GM18951 (cell line): ENCODE measurements at regions not wholly inside any gene's neighbourhood (a gene's known extent, or its start where the extent isn't known, plus 50 kb on each side); places are given as distances from the start of the nearest gene placed in this dataset.

ENCODE experiments used
- POLR2A ChIP-seq: IDR thresholded peaks from 4 replicates; pipeline ENCODE4 v1.6.1; 2011; ENCODE audit warnings: mild to moderate bottlenecking; ENCODE audit not compliant: insufficient read length, insufficient read depth; ENCODE audit errors: extremely low read depth
- in situ Hi-C: fragments of 300-500 bp; cut with MboI; formaldehyde crosslinking; loops from one replicate; pipeline ENCODE4 v1.12.0; 2022; ENCODE audit warnings: low sequenced_read_pairs, mixed read lengths, inconsistent platforms; ENCODE audit not compliant: unreplicated experiment

DNA sequence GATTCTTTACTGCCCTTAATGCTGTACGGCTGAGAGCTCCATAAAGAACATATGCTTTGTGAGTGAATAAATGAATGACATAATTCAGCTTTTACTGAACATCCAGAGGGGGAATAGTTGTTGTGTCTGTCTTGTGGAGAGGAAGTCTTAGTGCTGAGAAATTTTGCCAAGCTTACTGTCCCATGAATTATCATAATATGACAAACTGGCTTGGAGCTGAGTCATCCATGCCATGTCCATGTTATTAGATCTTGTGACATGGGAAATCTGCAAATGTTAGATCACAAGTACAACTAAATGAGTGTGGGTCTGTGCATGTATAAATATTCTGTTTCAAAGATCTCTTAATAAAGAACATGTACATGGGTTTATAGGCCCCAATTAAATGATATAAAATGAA, 350.4 kb downstream of the BMP4 start:
- TF ChIP-seq POLR2A = no peak
- in situ Hi-C loops = no loop called here

DNA sequence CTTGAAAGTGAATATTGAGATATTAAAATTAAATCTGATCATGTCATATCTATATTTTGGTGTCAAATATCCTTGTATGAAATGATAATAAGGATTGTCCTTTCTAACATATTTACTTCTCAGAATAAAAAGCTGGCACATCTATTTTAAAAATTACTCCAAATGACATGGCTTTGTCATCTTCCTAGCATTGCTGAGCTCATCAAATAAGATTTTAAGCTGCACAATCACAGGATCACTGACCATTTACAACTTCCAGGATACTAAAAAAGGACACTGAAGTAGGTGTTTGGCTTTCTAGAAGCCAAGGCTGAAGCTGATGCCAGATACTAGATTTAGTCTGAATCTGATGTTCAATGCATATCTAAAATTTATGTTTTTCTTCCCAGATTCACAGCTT, 351.1 kb downstream of the BMP4 start:
- in situ Hi-C loops = no loop called here
- no peak for TF ChIP-seq POLR2A

DNA sequence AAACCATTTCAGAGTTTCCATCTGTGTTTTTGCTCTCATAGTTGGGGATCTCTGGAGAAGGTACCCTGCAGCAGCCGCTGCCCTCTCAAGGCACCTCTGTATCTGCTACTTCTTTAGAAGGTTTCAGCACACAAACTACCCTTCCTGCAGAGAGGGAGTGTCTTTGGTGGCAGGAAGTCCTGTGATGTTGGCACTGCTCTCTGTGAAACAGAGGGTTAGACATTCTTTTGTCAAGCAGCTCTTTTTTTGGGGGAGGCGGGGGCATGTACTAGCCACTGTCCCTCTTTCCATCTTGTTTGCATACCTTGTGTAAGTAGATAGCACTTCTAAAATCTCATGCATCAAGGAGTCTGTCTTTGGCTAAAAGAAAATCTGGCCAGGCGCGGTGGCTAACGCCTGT, 352.6 kb downstream of the BMP4 start:
- TF ChIP-seq POLR2A = no peak
- in situ Hi-C loops = no loop called here

DNA sequence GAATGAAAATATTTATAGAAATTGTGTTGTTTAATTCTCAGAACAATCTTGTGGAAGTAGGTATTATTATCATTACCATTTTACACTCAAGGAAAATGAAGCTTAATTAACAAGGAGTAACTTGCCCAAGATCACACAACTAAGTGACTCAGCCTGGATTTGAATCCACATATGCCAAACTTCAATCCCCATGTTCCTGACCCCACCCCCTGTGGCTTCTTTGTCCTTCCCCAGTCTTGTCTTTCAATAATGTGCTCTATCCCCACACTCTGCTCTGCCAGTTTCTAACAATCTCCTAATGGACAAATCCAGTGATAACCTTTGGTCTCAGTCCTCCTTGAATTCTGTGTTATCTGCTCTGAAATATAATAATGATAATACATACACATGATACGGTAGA, 355.2 kb downstream of the BMP4 start:
- no peak for TF ChIP-seq POLR2A
- in situ Hi-C loops = no loop called here

DNA sequence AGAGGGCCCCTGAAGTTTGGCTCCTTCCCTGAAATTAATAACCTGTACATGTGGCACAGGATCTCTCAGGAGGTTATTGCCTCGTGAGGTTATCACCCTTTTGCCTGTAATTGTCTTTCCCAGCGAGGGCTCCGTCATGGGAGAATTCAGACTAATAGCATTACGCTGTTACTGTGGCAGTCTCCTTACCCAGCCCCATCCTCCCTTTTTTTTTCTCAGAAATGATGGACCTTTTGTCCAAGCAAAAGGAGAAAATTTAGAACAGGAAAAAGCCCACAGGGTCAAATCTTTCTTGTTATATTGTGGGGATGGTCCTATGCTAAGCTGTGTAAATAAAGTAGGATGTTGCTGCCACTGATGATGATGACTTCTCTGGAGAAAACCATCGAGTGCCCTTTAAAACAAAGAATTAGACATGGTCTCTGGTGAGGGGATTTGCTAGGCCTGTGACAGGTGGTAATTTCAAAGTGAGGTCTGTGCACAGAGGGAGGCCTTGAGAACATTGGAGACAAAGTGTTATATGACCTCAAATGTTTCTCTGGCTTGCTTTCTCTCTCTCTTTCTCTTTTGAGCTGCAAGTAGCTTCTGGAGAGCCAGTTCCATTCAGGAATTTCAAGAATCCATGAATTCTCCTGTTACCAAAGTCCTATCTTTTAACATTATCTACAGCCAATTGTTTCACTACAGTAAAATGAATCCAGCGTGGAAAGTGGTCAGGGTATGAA, 357.2 kb downstream of the BMP4 start:
- TF ChIP-seq POLR2A = no peak
- in situ Hi-C loops = no loop called here

DNA sequence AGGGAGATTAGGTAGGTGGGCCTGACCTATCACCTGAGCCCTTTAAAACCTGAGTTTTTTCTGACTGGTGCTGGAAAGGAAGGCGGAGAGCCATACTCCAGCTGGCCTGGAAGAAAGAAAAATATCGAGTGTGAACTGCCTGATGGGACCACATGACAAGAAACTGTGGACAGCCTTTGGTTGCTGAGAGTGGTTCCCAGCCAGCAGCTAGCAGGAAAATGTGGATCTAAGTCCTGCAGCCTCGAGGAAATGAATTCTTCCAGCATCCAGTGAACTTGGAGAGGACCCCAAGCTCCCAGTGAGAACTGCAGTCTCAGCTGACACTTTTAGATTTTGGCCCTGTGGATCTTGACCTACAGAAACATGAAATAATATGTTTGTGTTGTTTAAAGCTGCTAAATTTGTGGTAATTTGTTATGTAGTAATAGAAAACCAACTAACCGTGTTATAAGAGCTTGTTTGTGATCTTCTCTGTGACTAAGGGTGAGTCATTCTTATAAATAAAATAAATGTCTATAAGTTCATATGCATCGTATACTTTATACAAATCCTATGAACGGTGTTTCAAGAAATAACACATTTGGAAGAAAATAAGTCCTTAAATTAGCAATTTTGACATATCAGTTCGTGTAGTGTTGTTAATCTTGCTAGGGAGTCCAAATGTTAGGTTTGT, 359.6 kb downstream of the BMP4 start:
- in situ Hi-C loops = no loop called here
- TF ChIP-seq POLR2A = no peak

DNA sequence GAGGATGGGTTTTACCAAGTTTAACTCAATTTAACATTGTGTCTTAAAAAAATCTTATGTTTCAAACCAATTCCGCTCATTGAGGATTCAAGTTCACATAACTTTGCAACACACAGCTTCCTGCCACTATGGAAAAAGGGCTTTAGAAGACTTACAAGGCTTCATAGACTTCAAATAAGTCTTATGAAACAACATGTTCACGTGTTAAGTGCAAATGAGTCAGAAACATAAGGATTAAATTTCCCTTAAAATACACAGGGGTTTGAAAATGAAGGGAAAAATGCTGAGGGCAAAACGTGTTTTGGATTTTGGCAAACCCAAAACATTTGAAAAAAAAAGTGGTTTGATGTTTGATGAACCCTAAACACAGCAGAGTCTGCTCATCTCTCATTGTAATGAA, 364.8 kb downstream of the BMP4 start:
- in situ Hi-C loops = no loop called here
- TF ChIP-seq POLR2A = no peak

DNA sequence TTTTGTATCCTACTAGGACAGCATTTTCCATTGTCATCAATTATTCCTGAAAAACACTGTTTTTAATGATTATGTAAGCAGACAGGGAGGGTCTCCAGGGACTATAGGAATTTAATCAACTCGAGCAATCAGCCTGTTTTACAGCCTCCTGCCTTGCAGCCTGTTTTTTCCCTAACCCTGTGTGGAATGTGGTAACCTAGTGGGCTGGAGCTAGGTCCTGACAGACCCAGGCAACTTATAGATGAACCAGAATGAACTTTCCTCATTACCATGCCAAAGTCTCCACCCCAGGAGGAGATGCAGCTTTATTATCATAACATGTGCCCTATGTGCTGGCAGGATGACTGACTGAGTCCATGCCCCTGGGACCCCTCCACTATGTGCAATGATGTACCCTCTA, 375.1 kb downstream of the BMP4 start:
- in situ Hi-C loops = no loop called here
- TF ChIP-seq POLR2A = no peak

DNA sequence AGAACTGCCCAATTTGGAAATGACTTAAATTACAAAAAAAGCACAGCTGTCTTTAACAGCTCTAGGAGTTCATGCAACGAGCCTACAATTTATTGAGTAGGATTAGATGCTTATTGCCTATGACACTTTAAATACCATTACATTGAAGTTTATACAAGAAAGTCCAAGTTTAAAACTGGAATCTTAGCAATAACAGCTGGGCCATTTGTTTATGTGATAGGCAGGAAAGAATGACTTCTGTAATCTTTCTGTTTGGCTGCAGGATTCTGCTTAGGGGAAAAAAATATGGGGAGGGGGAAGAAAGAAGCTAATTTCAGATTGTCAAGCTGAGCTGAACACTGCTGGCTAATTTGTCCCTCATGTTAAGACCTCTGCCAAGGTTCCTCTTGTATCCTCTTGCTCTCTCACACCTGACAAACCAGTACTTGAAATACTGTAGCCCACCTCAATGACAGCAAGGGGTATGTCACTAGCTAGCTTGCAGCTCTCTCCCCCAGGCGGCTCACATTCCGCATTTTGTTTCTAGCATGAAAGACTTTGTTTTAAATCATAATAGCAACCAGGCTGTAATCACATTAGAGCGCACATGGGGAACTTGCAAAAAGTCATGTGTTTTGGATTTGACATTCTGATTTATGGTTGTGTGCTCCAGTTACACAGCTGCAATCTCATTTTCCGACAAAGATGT, 384.8 kb downstream of the BMP4 start:
- in situ Hi-C loops = no loop called here
- TF ChIP-seq POLR2A = no peak

DNA sequence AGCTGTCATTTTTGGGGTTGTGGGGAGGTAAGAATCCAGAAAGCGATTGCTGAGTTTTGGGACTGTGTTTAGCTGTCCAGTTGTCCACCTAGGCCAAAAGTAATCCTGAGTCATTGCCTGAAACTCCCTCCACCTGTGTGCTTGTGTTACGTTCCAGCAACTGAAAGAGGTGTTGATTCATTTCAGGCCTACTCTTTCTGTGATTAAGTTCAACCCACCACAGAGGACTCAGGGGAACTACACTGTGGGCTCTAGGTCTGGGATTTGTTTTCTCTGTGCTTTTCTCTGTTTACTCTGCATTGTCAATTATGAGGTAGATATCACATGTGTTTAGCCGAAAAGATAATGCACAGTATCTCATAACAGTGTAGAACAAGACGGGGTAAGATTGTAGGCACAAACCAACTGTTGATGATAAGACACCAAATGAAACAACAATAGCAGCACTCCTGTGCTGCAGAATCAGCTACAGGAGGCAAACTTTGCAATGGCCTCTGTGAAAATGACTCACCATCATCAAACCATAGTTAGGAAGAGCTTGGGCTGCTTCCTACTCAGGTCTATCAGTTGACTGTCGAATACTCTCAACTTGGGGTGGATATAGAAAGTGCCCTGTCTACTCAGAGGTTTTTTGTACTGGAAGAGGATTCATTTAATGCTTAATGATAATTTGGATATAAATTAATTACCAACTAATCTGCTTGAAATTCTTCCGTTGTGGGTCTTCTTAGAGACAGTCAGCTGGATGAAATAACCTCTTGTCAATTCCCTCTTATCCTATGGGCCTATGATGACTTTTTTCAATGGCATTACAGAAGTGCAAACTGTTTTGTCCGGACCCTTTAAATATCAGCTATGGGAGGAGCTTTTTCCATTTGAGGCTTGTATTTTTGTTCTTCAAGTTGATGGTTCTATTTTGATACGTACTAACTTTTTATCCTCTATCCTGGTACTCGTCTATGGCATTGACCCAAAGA, 385.9 kb downstream of the BMP4 start:
- TF ChIP-seq POLR2A = no peak

DNA sequence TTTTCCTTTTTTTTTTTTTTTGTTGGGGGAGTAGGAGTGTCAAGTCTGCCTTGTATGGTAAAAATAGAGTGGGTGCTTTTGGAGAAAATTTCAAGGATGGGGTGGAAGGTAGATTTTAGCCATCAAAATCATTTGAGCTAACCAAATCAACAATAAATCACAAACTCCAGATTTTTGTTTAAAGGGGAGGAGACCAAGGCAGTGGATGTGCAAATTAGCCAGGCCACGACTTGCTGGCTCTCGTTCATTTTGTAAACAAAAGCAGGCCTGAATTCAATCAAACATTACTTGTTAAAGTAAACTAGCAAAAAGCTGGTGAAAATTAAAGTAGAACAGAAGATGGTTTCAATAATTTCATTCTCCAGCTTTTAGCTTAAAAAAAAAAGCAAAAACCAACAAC, 387.2 kb downstream of the BMP4 start:
- TF ChIP-seq POLR2A = no peak
- in situ Hi-C loops = no loop called here

More for the DNA sequence above, 385.9 kb downstream of the BMP4 start:
- in situ Hi-C loops = no loop called here

DNA sequence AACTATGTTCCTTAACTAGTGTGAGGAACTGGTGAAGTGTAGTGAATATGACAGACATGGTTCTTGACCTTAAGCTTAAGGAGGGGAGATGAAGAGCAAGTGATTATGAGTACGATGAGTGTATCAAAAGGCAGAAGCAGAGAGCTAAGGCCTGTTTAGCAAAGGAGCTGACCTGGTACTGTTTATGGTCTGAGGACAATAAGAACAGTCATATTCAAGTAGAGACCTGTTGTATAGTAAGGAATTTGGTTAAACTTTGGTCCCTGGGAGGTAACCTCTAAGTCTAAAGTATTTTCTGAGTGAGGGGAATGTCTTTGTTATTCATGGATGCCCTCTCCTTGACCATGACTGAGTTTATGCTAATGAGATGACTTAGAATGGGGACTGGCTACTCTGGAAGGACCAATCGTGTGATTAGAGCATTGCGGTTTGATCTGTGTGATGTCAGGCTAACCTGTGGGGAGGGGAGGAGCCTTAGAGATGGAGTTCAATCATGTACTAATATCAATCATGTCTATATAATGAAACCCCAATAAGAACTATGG, 389.3 kb downstream of the BMP4 start:
- TF ChIP-seq POLR2A = no peak
- in situ Hi-C loops = no loop called here
